H1 (cell line): ENCODE measurements at regions not wholly inside any gene's neighbourhood (a gene's known extent, or its start where the extent isn't known, plus 50 kb on each side); places are given as distances from the start of the nearest gene placed in this dataset.

Source experiments
- CTCF ChIA-PET: fragments of 300-600 bp; sonication (Branson Sonifier 250); formaldehyde crosslinking; loops from one replicate; lab custom pipeline; 2021; ENCODE audit not compliant: partially characterized antibody; lab: Charles Lee
- POLR2A ChIA-PET: fragments of 300-600 bp; sonication (Branson Sonifier 250); formaldehyde crosslinking; loops from one replicate; lab custom pipeline; 2021; ENCODE audit warnings: inconsistent platforms; ENCODE audit not compliant: partially characterized antibody; lab: Charles Lee
- DNase-seq, 2 experiments: peaks; one replicate each; pipeline versions ENCODE4 v3.0.0 to v3.0.0-alpha.2; 2010 to 2022; ENCODE audit warnings: low spot score in 2 of 2, low read depth in 1 of 2, mixed read lengths in 1 of 2
- FAIRE-seq: peaks from 2 replicates; lab custom pipeline; 2011; peaks lifted over from hg19 to GRCh38; lab: Jason Lieb, UNC
- H2AFZ ChIP-seq: 2 replicates; pipeline ENCODE4 v1.8.1; 2012; ENCODE audit warnings: low read length, inconsistent platforms
- H2AK5ac ChIP-seq: 2 replicates; pipeline ENCODE4 v1.6.1; 2013; ENCODE audit warnings: low read depth, low read length
- H2BK120ac ChIP-seq: replicated peaks from 2 replicates; pipeline ENCODE3; 2013; ENCODE audit warnings: low read depth, low read length, inconsistent platforms
- H2BK12ac ChIP-seq: 2 replicates; pipeline ENCODE4 v1.6.1; 2013; ENCODE audit warnings: low read depth, low read length
- H2BK15ac ChIP-seq: 2 replicates; pipeline ENCODE4 v1.6.1; 2013; ENCODE audit warnings: low read length
- H2BK20ac ChIP-seq: 2 replicates; pipeline ENCODE4 v1.6.1; 2013; ENCODE audit warnings: low read length
- H2BK5ac ChIP-seq: 2 replicates; pipeline ENCODE4 v1.6.1; 2013; ENCODE audit warnings: low read depth, low read length
- H3K14ac ChIP-seq: 2 replicates; pipeline ENCODE4 v1.6.1; 2013; ENCODE audit warnings: inconsistent platforms; ENCODE audit not compliant: insufficient read length
- H3K18ac ChIP-seq: 2 replicates; pipeline ENCODE4 v1.6.1; 2013; ENCODE audit warnings: low read length; ENCODE audit errors: extremely low read depth
- H3K23ac ChIP-seq: 2 replicates; pipeline ENCODE4 v1.6.1; 2013; ENCODE audit warnings: inconsistent platforms; ENCODE audit not compliant: insufficient read length
- H3K23me2 ChIP-seq: 2 replicates; pipeline ENCODE4 v1.6.1; 2013; ENCODE audit warnings: low read depth, low read length
- H3K27ac ChIP-seq: 2 replicates; pipeline ENCODE4 v1.6.1; 2011; ENCODE audit warnings: low read depth, low read length, inconsistent platforms
- H3K27me3 ChIP-seq, 4 experiments: replicated peaks in 1 of 4; 1 replicate in 1 of 4; 2 replicates in 3 of 4; pipeline versions ENCODE4 v1.6.1 to v1.8.1; 2011 to 2013; ENCODE audit warnings: low read length in 3 of 4, mild to moderate bottlenecking in 3 of 4, inconsistent platforms in 2 of 4, mixed read lengths in 2 of 4, moderate library complexity in 1 of 4; ENCODE audit not compliant: control insufficient read depth in 3 of 4, insufficient read depth in 3 of 4; ENCODE audit errors: extremely low read depth in 1 of 4
- H3K36me3 ChIP-seq, 4 experiments: 2 replicates each; pipeline versions ENCODE4 v1.6.1 to v1.8.1; 2011 to 2013; ENCODE audit warnings: mild to moderate bottlenecking in 4 of 4, low read length in 3 of 4, moderate library complexity in 2 of 4, control low read depth in 1 of 4, inconsistent platforms in 1 of 4; ENCODE audit not compliant: insufficient read depth in 4 of 4, control insufficient read depth in 2 of 4
- H3K4ac ChIP-seq: replicated peaks from 2 replicates; pipeline ENCODE3; 2013; ENCODE audit warnings: low read length, low read depth, mixed read lengths, inconsistent platforms; ENCODE audit not compliant: insufficient read length
- H3K4me1 ChIP-seq, 4 experiments: replicated peaks in 1 of 4; 1 replicate in 1 of 4; 2 replicates in 3 of 4; pipeline versions ENCODE4 v1.6.1 to v1.8.1; 2011 to 2013; ENCODE audit warnings: low read length in 3 of 4, inconsistent platforms in 2 of 4, mixed read lengths in 1 of 4; ENCODE audit not compliant: insufficient read depth in 4 of 4, control insufficient read depth in 3 of 4
- H3K4me2 ChIP-seq, 2 experiments: 2 replicates each; pipeline versions ENCODE4 v1.6.1 to v1.8.1; 2011 to 2013; ENCODE audit warnings: low read depth in 2 of 2, low read length in 2 of 2, control low read depth in 1 of 2, inconsistent platforms in 1 of 2, mild to moderate bottlenecking in 1 of 2; ENCODE audit not compliant: insufficient read depth in 1 of 2
- H3K4me3 ChIP-seq, 4 experiments: fragments of 200-600, 300-600 bp in 1 of 4; sonication (generic), shearing (Covaris generic), sonication (Bioruptor Twin) in 1 of 4; 2 replicates each; pipeline versions ENCODE4 v1.5.1 to v1.8.1; 2011 to 2016; ENCODE audit warnings: low read length in 4 of 4, low read depth in 3 of 4, control low read depth in 2 of 4, inconsistent platforms in 2 of 4, mild to moderate bottlenecking in 2 of 4, mixed read lengths in 1 of 4, moderate library complexity in 1 of 4; ENCODE audit not compliant: insufficient read depth in 2 of 4; ENCODE audit errors: extremely low read depth in 1 of 4
- H3K56ac ChIP-seq: replicated peaks from 2 replicates; pipeline ENCODE3; 2013; ENCODE audit warnings: low read depth, mild to moderate bottlenecking, mixed read lengths, low read length, inconsistent platforms; ENCODE audit not compliant: insufficient read length
- H3K79me1 ChIP-seq: 2 replicates; pipeline ENCODE4 v1.6.1; 2013; ENCODE audit warnings: low read depth, low read length, control low read depth
- H3K79me2 ChIP-seq, 2 experiments: 2 replicates each; pipeline versions ENCODE4 v1.6.1 to v1.8.1; 2012 to 2013; ENCODE audit warnings: low read length in 2 of 2, mild to moderate bottlenecking in 2 of 2, inconsistent platforms in 1 of 2; ENCODE audit not compliant: insufficient read depth in 2 of 2, control insufficient read depth in 1 of 2
- H3K9ac ChIP-seq, 4 experiments: replicated peaks in 1 of 4; 1 replicate in 1 of 4; 2 replicates in 3 of 4; pipeline versions ENCODE4 v1.6.1 to v1.8.1; 2011 to 2013; ENCODE audit warnings: low read depth in 3 of 4, low read length in 3 of 4, control low read depth in 2 of 4, mild to moderate bottlenecking in 2 of 4, moderate library complexity in 2 of 4, inconsistent platforms in 1 of 4; ENCODE audit errors: extremely low read depth in 1 of 4
- H3K9me3 ChIP-seq, 2 experiments: 2 replicates each; pipeline versions ENCODE4 v1.6.1 to v1.8.1; 2012 to 2013; ENCODE audit warnings: mild to moderate bottlenecking in 2 of 2, moderate library complexity in 2 of 2, control low read depth in 1 of 2, inconsistent platforms in 1 of 2, low read depth in 1 of 2, low read length in 1 of 2, mixed read lengths in 1 of 2; ENCODE audit not compliant: insufficient read depth in 2 of 2
- H4K20me1 ChIP-seq, 2 experiments: replicated peaks in 1 of 2; 2 replicates each; pipeline versions ENCODE3 to v1.8.1; 2011 to 2013; ENCODE audit warnings: inconsistent platforms in 2 of 2, low read length in 2 of 2, mild to moderate bottlenecking in 1 of 2; ENCODE audit not compliant: insufficient read depth in 2 of 2, control insufficient read depth in 1 of 2
- H4K5ac ChIP-seq: 2 replicates; pipeline ENCODE4 v1.6.1; 2013; ENCODE audit warnings: low read length, low read depth, mixed read lengths, inconsistent platforms; ENCODE audit not compliant: insufficient read length
- H4K8ac ChIP-seq: 2 replicates; pipeline ENCODE4 v1.8.0; 2013; ENCODE audit warnings: mild to moderate bottlenecking, moderate library complexity, low read length, inconsistent platforms; ENCODE audit not compliant: insufficient read depth; ENCODE audit errors: extremely low read depth
- H4K91ac ChIP-seq: replicated peaks from 2 replicates; pipeline ENCODE3; 2013; ENCODE audit warnings: low read length, mixed read lengths, inconsistent platforms; ENCODE audit not compliant: insufficient read length
- BCL11A ChIP-seq, 2 experiments: IDR thresholded peaks; one replicate each; pipeline ENCODE4 v1.6.1; 2011; ENCODE audit warnings: low read depth in 2 of 2, low read length in 2 of 2, mild to moderate bottlenecking in 2 of 2
- CBX8 ChIP-seq: fragments of 300-800, 300-1000 bp; sonication (generic); IDR thresholded peaks from 2 replicates; pipeline ENCODE4 v1.7.1; 2016; ENCODE audit warnings: low read depth, low read length, borderline replicate concordance
- CHD2 ChIP-seq: IDR thresholded peaks from 2 replicates; pipeline ENCODE4 v1.6.1; 2012; ENCODE audit warnings: low read length, improper control_type of control experiment
- CTBP2 ChIP-seq: IDR thresholded peaks from 2 replicates; pipeline ENCODE4 v1.7.0; 2011; ENCODE audit warnings: borderline replicate concordance, mild to moderate bottlenecking, moderate library complexity, mixed read lengths, low read length; ENCODE audit not compliant: insufficient read depth, insufficient read length
- EZH2 ChIP-seq: fragments of 200-600 bp; sonication (generic); IDR thresholded peaks from 2 replicates; pipeline ENCODE4 v1.7.1; 2012; ENCODE audit warnings: low read depth, mild to moderate bottlenecking, moderate library complexity, low read length, inconsistent platforms; ENCODE audit not compliant: severe bottlenecking
- HDAC2 ChIP-seq, 2 experiments: fragments of 300-600 bp in 1 of 2; sonication (generic) in 1 of 2; IDR thresholded peaks; 2 replicates each; pipeline ENCODE4 v1.6.1; 2011 to 2012; ENCODE audit warnings: low read depth in 2 of 2, low read length in 2 of 2, mild to moderate bottlenecking in 2 of 2, moderate library complexity in 2 of 2, borderline replicate concordance in 1 of 2, inconsistent platforms in 1 of 2
- POLR2A ChIP-seq, 2 experiments: IDR thresholded peaks; 1 replicate in 1 of 2; 2 replicates in 1 of 2; pipeline ENCODE4 v1.6.1; 2011; ENCODE audit warnings: low read depth in 2 of 2, low read length in 2 of 2, mild to moderate bottlenecking in 2 of 2; ENCODE audit errors: control extremely low read depth in 1 of 2
- RBBP5 ChIP-seq: IDR thresholded peaks from 2 replicates; pipeline ENCODE4 v1.7.1; 2012; ENCODE audit warnings: low read depth, mild to moderate bottlenecking, inconsistent platforms, low read length, moderate library complexity, borderline replicate concordance
- RXRA ChIP-seq: IDR thresholded peaks from 2 replicates; pipeline ENCODE4 v1.6.1; 2011; ENCODE audit warnings: low read depth, mild to moderate bottlenecking, low read length, moderate library complexity; ENCODE audit not compliant: insufficient read depth
- SIN3A ChIP-seq, 2 experiments: IDR thresholded peaks in 1 of 2; conservative IDR thresholded peaks in 1 of 2; 2 replicates each; pipeline ENCODE4 v1.6.1; 2011 to 2012; ENCODE audit warnings: low read length in 2 of 2, improper control_type of control experiment in 1 of 2, low read depth in 1 of 2, mild to moderate bottlenecking in 1 of 2
- SP2 ChIP-seq: IDR thresholded peaks from 2 replicates; pipeline ENCODE4 v1.6.1; 2012; ENCODE audit warnings: mild to moderate bottlenecking, low read length, inconsistent platforms
- WGBS, 2 experiments: shearing (Covaris generic) in 1 of 2; methylation state at CpG; one replicate each; pipeline versions ENCODE4 v1.1.6 to v1.1.7; 2013 to 2015; ENCODE audit warnings: low lambda C conversion rate in 2 of 2, mixed read lengths in 2 of 2, inconsistent platforms in 1 of 2, low coverage in 1 of 2, missing lambda C conversion rate in 1 of 2; ENCODE audit not compliant: insufficient replicate concordance in 2 of 2, insufficient coverage in 1 of 2, insufficient read length in 1 of 2; ENCODE audit errors: extremely low coverage in 1 of 2, missing lambda C conversion rate in 1 of 2; 5-methylcytosine and 5-hydroxymethylcytosine counted together
- TF ChIP-seq, protein P1 (sequence below): IDR thresholded peaks from 2 replicates; pipeline ENCODE4 v1.6.1; 2011; ENCODE audit warnings: low read length, improper control_type of control experiment

DNA sequence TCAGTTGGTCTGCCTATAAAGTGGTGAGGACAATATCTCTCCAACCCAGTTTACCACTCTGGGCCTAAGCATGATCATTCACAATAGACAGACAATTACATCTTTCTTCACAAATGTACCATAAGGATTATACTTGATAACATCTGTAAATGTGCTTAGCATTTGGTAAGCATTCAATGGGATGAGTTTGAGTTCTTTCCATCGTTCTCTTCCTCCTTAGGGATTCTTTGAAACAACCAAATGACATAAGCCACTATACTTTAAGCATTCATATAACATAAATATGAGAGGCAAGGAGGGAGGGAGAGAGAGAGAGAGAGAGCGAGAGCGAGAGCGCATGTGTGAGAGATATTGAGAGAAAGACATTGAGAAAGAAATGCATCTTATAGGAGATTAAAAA, 303.3 kb upstream of the CBLB start:
- no peak for FAIRE-seq
- H2BK20ac ChIP-seq = no peak overlapping the region
- no peaks in the 10 kb centered on the region for H4K20me1 ChIP-seq
- POLR2A ChIA-PET = no interaction called here
- H3K27ac ChIP-seq = no peak overlapping the region
- no peak overlapping the region for H2BK15ac ChIP-seq
- H3K79me2 ChIP-seq = no peaks in the 10 kb centered on the region
- H3K23me2 ChIP-seq = no peaks in the 10 kb centered on the region
- H3K36me3 ChIP-seq = no peaks in the 10 kb centered on the region
- H3K4me2 ChIP-seq = no peak overlapping the region
- H2BK12ac ChIP-seq = no peak overlapping the region
- CTCF ChIA-PET = no interaction called here
- no peak overlapping the region for H3K4ac ChIP-seq
- H3K9me3 ChIP-seq = no peaks in the 10 kb centered on the region
- no peak overlapping the region for H3K18ac ChIP-seq
- H3K27me3 ChIP-seq = no peaks in the 10 kb centered on the region
- H3K23ac ChIP-seq = no peak overlapping the region
- no peak overlapping the region for H3K14ac ChIP-seq
- no peak overlapping the region for H2AFZ ChIP-seq
- no peak overlapping the region for H3K9ac ChIP-seq
- WGBS, 2 experiments = 92% methylated on average over 4 of the region's 4 CpGs; no CpG with 5 or more reads in 1 of the 2 experiments
- H4K5ac ChIP-seq = no peak overlapping the region
- no peak overlapping the region for H2BK120ac ChIP-seq
- no peaks in the 10 kb centered on the region for H3K79me1 ChIP-seq
- no peak overlapping the region for H2BK5ac ChIP-seq
- no peak overlapping the region for H3K4me3 ChIP-seq
- no peak overlapping the region for H3K56ac ChIP-seq
- no peak overlapping the region for H4K8ac ChIP-seq
- H4K91ac ChIP-seq = no peak overlapping the region
- H3K4me1 ChIP-seq = peaks cover 0 to 7% (median 2%) of the 10 kb centered on the region in 4 experiments; a peak in 2 of 7 replicates
- no peak overlapping the region for H2AK5ac ChIP-seq
- no peak for DNase-seq
- TF ChIP-seq POLR2A (IDR thresholded peaks at IDR 0.05; ENCODE audit: control extremely low read depth in 1 of 2, low read depth in 2 of 2, low read length in 2 of 2) (no peak), SIN3A (conservative IDR thresholded peaks at IDR 0.05 in 1 of 2, IDR thresholded peaks at IDR 0.05 in 1 of 2; ENCODE audit: low read depth in 1 of 2, low read length in 2 of 2) (no peak), SP2 (no peak), HDAC2 (IDR thresholded peaks at IDR 0.05; ENCODE audit: borderline replicate concordance in 1 of 2, low read depth in 2 of 2, low read length in 2 of 2) (no peak), CHD2 (no peak), BCL11A (IDR thresholded peaks at IDR 0.05; ENCODE audit: low read depth in 2 of 2, low read length in 2 of 2) (no peak), CBX8 (no peak), RXRA (no peak), RBBP5 (no peak), EZH2 (no peak), CTBP2 (no peak)
- TF ChIP-seq, protein P1, sequence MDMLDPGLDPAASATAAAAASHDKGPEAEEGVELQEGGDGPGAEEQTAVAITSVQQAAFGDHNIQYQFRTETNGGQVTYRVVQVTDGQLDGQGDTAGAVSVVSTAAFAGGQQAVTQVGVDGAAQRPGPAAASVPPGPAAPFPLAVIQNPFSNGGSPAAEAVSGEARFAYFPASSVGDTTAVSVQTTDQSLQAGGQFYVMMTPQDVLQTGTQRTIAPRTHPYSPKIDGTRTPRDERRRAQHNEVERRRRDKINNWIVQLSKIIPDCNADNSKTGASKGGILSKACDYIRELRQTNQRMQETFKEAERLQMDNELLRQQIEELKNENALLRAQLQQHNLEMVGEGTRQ = no peak
